GM23248 (cell line): ENCODE measurements at regions not wholly inside any gene's neighbourhood (a gene's known extent, or its start where the extent isn't known, plus 50 kb on each side); places are given as distances from the start of the nearest gene placed in this dataset.

ENCODE experiments used
- DNase-seq: peaks from one replicate; pipeline ENCODE4 v3.0.0-alpha.2; 2015
- H2AFZ ChIP-seq: fragments of 200-600 bp; sonication (generic); 2 replicates; pipeline ENCODE4 v1.6.1; 2016; ENCODE audit warnings: antibody characterized with exemption
- H3F3A ChIP-seq: fragments of 200-600 bp; sonication (generic); 2 replicates; pipeline ENCODE4 v1.6.1; 2016; ENCODE audit warnings: mild to moderate bottlenecking, antibody characterized with exemption, mixed run types; ENCODE audit not compliant: insufficient read depth
- H3K27ac ChIP-seq: fragments of 200-600 bp; sonication (generic); 2 replicates; pipeline ENCODE4 v1.5.1; 2016; ENCODE audit warnings: mild to moderate bottlenecking
- H3K27me3 ChIP-seq: fragments of 200-600 bp; sonication (generic); replicated peaks from 2 replicates; pipeline ENCODE4 v1.6.1; 2016; ENCODE audit warnings: mild to moderate bottlenecking; ENCODE audit not compliant: insufficient read depth
- H3K36me3 ChIP-seq: fragments of 200-600 bp; sonication (generic); 2 replicates; pipeline ENCODE4 v1.6.1; 2016; ENCODE audit warnings: low read depth, mild to moderate bottlenecking
- H3K4me1 ChIP-seq: fragments of 200-600 bp; sonication (generic); 2 replicates; pipeline ENCODE4 v1.6.1; 2016; ENCODE audit warnings: mild to moderate bottlenecking; ENCODE audit not compliant: insufficient read depth
- H3K4me2 ChIP-seq: fragments of 200-600 bp; sonication (generic); one replicate; pipeline ENCODE4 v1.6.1; 2016; ENCODE audit warnings: mild to moderate bottlenecking; ENCODE audit not compliant: unreplicated experiment
- H3K4me3 ChIP-seq: fragments of 200-600 bp; sonication (generic); 2 replicates; pipeline ENCODE4 v1.5.1; 2016; ENCODE audit warnings: mild to moderate bottlenecking
- H3K79me2 ChIP-seq: fragments of 200-600 bp; sonication (generic); 2 replicates; pipeline ENCODE4 v1.6.1; 2016; ENCODE audit warnings: mild to moderate bottlenecking; ENCODE audit not compliant: insufficient read depth
- H3K9ac ChIP-seq: fragments of 200-600 bp; sonication (generic); 2 replicates; pipeline ENCODE4 v1.6.1; 2016; ENCODE audit warnings: mild to moderate bottlenecking
- H3K9me2 ChIP-seq: fragments of 200-600 bp; sonication (generic); 2 replicates; pipeline ENCODE4 v1.6.1; 2016; ENCODE audit warnings: mixed run types, mild to moderate bottlenecking, moderate library complexity; ENCODE audit not compliant: insufficient read depth
- H3K9me3 ChIP-seq: fragments of 200-600 bp; sonication (generic); one replicate; pipeline ENCODE4 v1.6.1; 2017; ENCODE audit warnings: low read depth
- H4K20me1 ChIP-seq: fragments of 200-600 bp; sonication (generic); 2 replicates; pipeline ENCODE4 v1.6.0; 2016; ENCODE audit not compliant: insufficient read depth
- EZH2 ChIP-seq: fragments of 200-600 bp; sonication (generic); IDR thresholded peaks from 2 replicates; pipeline ENCODE4 v1.6.1; 2018; ENCODE audit warnings: antibody characterized with exemption, mild to moderate bottlenecking; ENCODE audit not compliant: insufficient read depth, poor library complexity, severe bottlenecking
- EZH2phosphoT487 ChIP-seq: fragments of 200-600 bp; sonication (generic); IDR thresholded peaks from 2 replicates; pipeline ENCODE4 v1.6.1; 2018; ENCODE audit warnings: antibody characterized with exemption, moderate library complexity, mild to moderate bottlenecking, low read depth; ENCODE audit not compliant: insufficient read depth
- WGBS, 2 experiments: methylation state at CpG; one replicate each; pipeline ENCODE4 v1.1.6; 2015 to 2017; ENCODE audit warnings: low lambda C conversion rate in 2 of 2, low coverage in 1 of 2; ENCODE audit errors: missing lambda C conversion rate in 2 of 2; 5-methylcytosine and 5-hydroxymethylcytosine counted together
- in situ Hi-C: fragments of 300-500 bp; cut with MboI; formaldehyde crosslinking; loops from 2 replicates; pipeline ENCODE4 v1.15.0; 2020

- no peak for TF ChIP-seq EZH2phosphoT487
- no peak for TF ChIP-seq EZH2
- peaks cover 3% of the 10 kb centered on the region for H3K9me3 ChIP-seq
- H3K4me1 ChIP-seq = no peaks in the 10 kb centered on the region
- no peak overlapping the region for H3K4me3 ChIP-seq
- H3K9ac ChIP-seq = no peak overlapping the region
- H4K20me1 ChIP-seq = no peaks in the 10 kb centered on the region
- no peak overlapping the region for H3K4me2 ChIP-seq
- in situ Hi-C loops = no loop called here
- no peaks in the 10 kb centered on the region for H3K36me3 ChIP-seq
- WGBS, 2 experiments = 41 to 44% methylated on average over 2 of the region's 2 CpGs
- no peaks in the 10 kb centered on the region for H3F3A ChIP-seq
- H3K79me2 ChIP-seq = no peaks in the 10 kb centered on the region
- DNase-seq = no peak
- no peaks in the 10 kb centered on the region for H3K9me2 ChIP-seq
- H3K27ac ChIP-seq = no peak overlapping the region
- H2AFZ ChIP-seq = no peak overlapping the region
- peaks cover 8% of the 10 kb centered on the region; the same call in 1 of the 2 replicates for H3K27me3 ChIP-seq
Observed at GRCh38 chr15:72947709-72948108, 104.6 kb upstream of the NEO1 start.

- Histone ChIP-seq H3F3A (no peaks in the 10 kb centered on the region), H4K20me1 (no peaks in the 10 kb centered on the region), H3K27me3 (peaks cover 8% of the 10 kb centered on the region; the same call in 1 of the 2 replicates), H3K27ac (no peak overlapping the region), H3K4me2 (no peak overlapping the region), H2AFZ (no peak overlapping the region), H3K4me3 (no peak overlapping the region), H3K9me2 (no peaks in the 10 kb centered on the region), H3K9ac (no peak overlapping the region), H3K79me2 (no peaks in the 10 kb centered on the region), H3K9me3 (peaks cover 3% of the 10 kb centered on the region), H3K36me3 (no peaks in the 10 kb centered on the region), H3K4me1 (no peaks in the 10 kb centered on the region)
- 79 to 80% methylated on average over 2 of the region's 2 CpGs for WGBS, 2 experiments
- no peak for DNase-seq
- TF ChIP-seq EZH2phosphoT487 = no peak
- TF ChIP-seq EZH2 = no peak
- in situ Hi-C loops = no loop called here
Observed at GRCh38 chr15:72944565-72944964, 107.7 kb upstream of the NEO1 start.

GRCh38 chr15:72940229-72940622, 112.0 kb upstream of the NEO1 start:
- Histone ChIP-seq H3K9me2 (no peaks in the 10 kb centered on the region), H3K4me2 (no peak overlapping the region), H2AFZ (no peak overlapping the region), H3K27me3 (peaks cover 8% of the 10 kb centered on the region; the same call in 1 of the 2 replicates), H3K9me3 (no peaks in the 10 kb centered on the region), H3K4me1 (no peaks in the 10 kb centered on the region), H4K20me1 (no peaks in the 10 kb centered on the region), H3K36me3 (no peaks in the 10 kb centered on the region), H3K27ac (no peak overlapping the region), H3F3A (no peaks in the 10 kb centered on the region), H3K79me2 (no peaks in the 10 kb centered on the region), H3K4me3 (no peak overlapping the region), H3K9ac (no peak overlapping the region)
- TF ChIP-seq EZH2 (no peak), EZH2phosphoT487 (no peak)
- WGBS, 2 experiments = 76 to 85% methylated on average over 2 of the region's 2 CpGs
- in situ Hi-C loops = no loop called here
- no peak for DNase-seq

DNA sequence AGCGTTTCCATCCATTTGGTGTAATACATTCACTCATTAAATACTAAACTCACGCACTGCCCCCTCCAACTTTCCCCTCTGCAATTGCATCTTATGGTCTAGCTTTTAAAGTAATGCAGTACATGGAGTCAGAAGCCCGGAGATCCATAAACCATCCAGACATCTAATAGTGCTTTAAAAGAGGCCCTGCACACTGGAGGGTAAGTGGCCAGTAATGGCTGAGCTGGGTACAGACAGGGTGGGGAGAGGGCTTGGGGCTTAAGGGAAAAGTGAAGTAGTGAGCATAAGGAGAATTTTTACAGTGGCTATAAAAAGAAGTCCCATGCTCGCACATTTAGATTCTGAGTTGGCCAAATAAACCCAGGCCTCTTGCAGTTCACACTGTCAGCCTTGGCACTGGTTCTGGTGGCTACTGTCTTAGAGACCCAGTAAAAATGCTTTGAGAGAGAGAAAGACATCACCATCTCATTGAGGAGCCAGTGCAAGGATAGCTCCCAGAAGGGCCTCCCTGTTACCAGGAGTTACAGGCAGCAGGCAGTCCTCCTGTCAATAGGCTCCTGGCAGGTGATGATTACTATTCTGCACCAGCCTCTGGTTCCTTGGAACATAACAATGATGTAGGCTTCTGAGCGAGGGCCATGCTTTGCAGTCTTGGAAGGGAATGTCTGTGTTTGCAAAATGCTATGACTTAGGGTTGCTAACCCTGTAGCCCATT, 112.6 kb upstream of the NEO1 start:
- no peaks in the 10 kb centered on the region for H4K20me1 ChIP-seq
- H2AFZ ChIP-seq = no peak overlapping the region
- DNase-seq = no peak
- H3K27me3 ChIP-seq = peaks cover 8% of the 10 kb centered on the region; the same call in 1 of the 2 replicates
- H3K4me3 ChIP-seq = no peak overlapping the region
- no peak overlapping the region for H3K27ac ChIP-seq
- H3F3A ChIP-seq = no peaks in the 10 kb centered on the region
- no peaks in the 10 kb centered on the region for H3K36me3 ChIP-seq
- H3K9ac ChIP-seq = no peak overlapping the region
- H3K4me2 ChIP-seq = no peak overlapping the region
- H3K4me1 ChIP-seq = no peaks in the 10 kb centered on the region
- in situ Hi-C loops = no loop called here
- TF ChIP-seq EZH2 (no peak), EZH2phosphoT487 (no peak)
- 42 to 47% methylated on average over 5 of the region's 5 CpGs for WGBS, 2 experiments
- no peaks in the 10 kb centered on the region for H3K9me2 ChIP-seq
- no peaks in the 10 kb centered on the region for H3K79me2 ChIP-seq
- H3K9me3 ChIP-seq = no peaks in the 10 kb centered on the region
